ENCODE measurements at regions not wholly inside any gene's neighbourhood (a gene's known extent, or its start where the extent isn't known, plus 50 kb on each side); places are given as distances from the start of the nearest gene placed in this dataset.
A peak's percentile ranks its signal among the peaks of the same experiment; 100 is the strongest.

DNA sequence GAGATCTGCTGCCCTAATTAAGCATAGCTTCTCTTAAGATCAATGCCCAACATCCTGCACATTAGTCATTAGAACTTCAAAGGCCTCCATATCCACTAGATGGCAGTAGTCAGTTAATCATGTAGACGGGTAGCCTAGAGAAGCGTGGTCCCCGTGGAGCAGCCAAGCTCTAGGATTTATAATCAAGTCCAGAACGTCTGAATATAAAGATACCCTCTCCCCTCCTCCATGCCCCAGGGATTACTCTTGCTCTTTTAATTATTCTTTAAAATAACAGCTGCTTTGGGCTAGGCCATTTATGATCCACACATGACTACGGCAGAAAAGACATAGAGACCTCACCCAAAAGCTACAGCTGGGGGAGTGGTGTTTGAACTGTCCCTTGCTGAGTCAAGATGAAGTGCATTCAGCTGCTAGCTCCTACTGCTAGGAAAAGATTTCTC is 327.6 kb upstream of the PLET1 start:
- DNase-seq (ENCODE audit: low read depth), result peak; percentile 85

DNA sequence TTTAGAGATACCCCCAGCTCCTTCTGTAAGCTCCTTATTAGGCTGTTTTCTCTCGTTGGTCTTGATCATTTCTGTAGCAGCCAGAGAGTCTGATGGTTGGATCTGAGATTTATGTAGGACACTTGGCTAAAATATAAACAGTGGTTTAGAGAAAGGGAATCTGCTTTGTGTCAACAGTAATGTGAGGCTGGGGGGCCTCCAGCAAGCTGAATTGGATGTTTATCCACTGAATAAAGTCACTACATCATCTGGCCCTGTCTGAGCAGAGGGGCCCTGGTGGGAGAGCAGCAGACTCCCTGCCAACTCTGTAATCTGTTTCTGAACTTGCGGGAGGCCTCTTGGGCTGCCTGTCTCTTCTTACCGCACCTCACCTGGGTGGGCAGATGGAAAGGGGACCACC is 328.5 kb upstream of the PLET1 start:
- DNase-seq (ENCODE audit: low read depth), result no peak

DNA sequence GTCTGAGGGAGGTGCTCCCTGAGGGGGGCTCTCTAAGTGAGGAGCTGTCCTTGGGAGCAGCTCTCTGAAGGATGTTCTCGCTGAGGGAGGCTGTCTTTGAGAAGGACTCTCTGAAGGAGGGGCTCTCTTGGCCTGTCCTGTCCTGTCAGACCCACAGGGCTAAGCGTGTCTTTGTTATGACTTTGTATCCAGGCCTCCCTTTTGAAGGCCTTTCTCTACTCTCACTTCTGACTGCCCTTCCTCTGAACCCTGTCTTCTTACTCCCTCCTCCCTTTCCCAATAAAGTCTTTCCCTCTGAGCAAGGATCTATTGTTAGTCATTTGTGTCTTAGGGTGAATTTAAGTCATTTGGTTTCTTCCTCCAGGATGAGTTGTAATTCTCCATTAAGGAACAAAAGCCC is 330.1 kb upstream of the PLET1 start:
- DNase-seq (ENCODE audit: low read depth), result no peak

DNA sequence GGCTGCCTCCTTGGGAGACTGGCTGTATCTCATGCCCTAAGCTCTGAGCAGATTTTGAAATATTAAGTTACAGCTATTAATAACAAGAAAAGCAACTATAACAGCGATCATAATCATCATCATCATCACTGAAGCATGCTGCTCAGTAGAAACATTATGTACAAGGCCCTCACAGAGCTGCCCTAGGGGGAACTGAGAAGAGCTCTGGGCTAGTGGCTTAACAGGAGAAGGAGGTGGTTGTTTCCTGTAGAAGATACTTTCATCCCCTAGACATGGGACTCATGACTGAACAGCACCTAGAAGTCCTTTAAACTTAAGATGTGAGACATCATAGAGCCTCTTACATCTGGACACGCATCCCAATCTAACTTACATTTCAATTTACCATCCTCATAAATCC is 332.8 kb upstream of the PLET1 start:
- DNase-seq (ENCODE audit: low read depth), result no peak

DNA sequence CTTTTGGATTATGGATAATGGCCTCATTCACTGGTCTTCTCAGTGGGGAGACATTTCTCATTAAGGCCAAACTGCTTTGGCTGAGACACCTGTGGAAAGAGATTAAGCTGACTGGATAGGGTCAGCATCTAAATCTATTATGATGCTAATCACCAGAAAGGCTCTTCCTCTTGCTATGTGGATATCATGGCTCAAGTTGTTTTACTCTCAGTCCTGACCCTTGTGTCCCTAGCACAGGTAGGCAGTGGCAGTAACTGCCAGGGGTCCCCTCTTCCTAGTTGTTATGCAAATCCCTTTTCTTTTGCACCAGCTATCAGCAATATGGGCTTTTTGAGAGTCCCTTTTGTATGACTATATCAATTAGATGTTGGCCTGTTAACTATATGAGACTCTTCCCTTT is 335.7 kb upstream of the PLET1 start:
- DNase-seq (ENCODE audit: low read depth), result no peak

DNA sequence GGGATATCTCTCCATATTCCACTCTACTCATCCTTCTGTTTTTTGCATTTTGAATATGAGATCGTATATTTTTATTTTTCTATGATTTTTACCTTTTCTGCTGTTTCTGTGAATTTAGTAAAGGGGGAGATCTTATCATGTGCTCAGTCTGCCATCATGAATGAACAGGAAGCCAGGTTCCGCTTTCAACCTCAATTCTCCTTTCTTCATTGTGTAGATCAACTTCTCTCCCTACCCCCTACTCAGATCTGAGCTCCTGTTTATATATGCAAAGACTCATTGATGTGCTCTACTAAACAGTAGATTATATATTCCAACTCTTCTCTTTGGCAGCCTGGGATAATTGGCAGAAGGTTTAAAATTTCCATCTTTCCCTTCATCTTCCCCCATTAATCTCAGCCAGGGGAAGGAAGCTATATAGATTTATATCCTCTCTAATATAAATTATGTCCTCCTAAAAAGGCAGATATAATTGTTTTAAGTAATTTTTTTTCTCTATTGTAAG is 336.7 kb upstream of the PLET1 start:
- no peak for DNase-seq (ENCODE audit: low read depth)

DNA sequence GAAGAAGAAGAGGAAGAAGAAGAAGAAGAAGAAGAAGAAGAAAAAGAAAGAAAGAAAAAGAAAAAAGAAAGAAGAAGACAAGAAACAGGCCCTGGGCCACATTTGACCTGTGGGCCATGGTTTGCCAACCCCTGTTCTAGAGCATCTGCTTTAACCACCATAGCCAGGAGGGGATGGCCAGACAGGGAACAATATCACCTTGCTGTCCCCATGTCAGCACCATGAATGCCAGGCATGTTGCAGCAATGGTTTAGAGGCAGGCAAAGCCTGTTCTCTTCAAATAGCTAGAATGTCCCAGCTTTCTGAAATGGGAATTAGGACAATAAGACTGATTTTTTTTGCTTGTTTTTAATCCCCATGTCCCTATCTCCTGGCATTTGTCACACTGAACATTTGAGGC is 338.6 kb upstream of the PLET1 start:
- DNase-seq (ENCODE audit: low read depth), result no peak

DNA sequence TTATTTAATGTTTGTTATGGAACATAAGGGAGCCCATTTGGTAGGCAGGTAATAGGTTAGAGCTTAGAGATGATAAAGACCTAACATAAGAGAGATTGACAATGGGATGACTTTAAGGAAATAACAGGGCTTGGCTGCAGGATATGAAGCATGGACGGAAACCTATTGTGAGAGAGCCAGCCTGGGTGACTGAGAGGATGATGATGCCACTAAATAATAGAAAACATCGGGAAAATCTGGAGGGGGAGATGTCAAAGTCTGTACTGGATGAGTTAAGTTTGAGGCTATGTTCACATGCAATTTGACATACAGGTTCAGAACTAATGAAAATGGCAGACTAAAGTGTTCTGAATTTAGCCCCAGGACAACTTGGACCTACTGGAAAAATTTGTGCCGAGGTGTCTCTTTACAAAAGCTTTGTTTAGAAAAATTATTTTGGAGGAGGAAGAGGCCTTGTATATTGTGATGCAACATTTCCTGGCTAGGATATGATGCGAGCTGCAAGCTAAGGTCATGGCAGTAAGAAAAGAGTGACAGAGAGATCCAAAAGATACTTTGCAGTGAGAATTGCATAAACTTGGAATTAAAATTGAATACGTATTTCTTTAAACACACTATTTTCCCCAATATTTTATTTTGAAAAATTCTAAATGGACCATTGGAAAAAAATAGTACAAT is 339.3 kb upstream of the PLET1 start:
- DNase-seq (ENCODE audit: low read depth), result no peak

DNA sequence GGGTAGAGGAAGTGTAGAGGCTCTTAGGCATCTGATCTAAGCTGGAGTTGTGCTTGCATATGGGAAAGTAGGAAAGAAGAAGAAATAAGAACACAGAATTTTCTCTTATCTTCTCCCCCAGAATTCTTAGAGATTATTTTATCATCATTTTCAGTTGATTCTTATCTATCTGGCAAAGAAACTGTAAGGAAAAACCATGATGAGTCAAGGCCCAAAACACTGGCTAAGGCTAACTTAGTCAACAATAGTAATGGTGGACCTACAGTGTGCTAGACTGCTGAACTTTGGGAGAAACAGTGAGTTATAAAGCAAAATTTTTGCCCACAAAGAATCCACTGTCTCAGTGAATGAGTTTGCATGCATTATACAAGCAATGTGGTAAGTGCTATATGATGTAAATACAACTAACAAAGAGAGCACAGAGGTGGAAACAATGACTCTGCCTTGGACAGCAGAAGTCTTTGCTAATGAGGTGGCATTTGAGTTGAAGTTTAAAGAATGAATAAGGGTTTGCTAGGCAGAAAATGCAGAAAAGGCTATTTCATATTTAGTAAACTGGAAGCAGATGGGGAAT is 344.5 kb upstream of the PLET1 start:
- no peak for DNase-seq (ENCODE audit: low read depth)

DNA sequence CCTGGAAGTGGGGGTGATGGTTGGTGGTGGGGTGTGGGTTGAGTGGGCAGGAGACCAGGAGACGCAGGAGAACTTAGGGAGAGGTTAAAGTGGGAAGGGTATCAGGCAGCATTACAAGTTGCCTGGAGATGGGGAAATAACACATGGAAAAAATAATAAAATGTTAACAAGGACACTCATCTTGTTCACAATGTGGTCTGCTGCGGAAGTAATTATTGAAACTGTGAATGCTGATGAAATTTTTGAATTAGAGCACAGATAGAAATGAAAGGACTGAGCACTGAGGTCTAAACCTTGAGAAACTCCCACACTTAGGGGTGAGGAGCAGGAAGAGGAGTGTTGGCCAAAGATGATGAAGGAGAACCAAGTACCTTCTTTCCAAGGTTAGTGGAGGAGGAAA is 346.0 kb upstream of the PLET1 start:
- no peak for DNase-seq (ENCODE audit: low read depth)

DNA sequence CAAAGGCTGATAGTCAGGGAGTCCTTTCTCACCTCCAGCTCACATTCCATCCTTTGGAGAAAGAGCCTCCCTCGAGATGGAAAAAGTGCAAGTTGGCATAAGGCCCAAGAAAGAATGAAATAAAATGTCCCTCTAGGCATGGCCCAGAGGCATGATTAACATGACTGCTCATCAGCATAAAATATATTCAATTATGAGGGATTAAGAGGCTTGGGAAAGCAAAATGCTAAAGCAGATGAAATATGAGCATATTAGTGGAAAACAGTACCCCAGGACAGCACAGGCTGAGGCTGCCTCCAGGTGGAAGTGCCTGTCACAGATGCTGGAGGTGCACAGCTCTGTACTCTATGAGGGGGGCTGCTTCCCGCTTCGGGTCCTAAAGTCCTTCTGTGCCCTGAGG is 347.8 kb upstream of the PLET1 start:
- no peak for DNase-seq (ENCODE audit: low read depth)

DNA sequence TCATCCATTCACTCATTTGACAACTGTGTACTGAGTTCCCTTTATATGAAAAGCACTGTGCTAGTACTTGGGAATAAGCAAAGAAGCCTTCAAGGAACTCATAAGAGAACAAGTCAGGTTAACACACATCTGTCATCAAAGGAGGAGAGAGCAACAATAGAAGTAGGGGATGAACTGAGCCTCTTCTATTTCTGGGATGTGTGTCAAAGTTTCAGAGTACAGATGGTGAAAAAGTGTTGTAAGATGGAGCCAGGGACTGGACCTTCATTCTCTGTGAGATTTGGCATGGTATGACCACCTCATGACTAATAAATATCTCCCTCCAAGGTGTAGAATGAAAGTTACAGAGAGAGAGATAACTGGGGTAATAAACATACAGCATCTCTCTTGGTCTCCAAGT is 349.8 kb upstream of the PLET1 start:
- no peak for DNase-seq (ENCODE audit: low read depth)

DNA sequence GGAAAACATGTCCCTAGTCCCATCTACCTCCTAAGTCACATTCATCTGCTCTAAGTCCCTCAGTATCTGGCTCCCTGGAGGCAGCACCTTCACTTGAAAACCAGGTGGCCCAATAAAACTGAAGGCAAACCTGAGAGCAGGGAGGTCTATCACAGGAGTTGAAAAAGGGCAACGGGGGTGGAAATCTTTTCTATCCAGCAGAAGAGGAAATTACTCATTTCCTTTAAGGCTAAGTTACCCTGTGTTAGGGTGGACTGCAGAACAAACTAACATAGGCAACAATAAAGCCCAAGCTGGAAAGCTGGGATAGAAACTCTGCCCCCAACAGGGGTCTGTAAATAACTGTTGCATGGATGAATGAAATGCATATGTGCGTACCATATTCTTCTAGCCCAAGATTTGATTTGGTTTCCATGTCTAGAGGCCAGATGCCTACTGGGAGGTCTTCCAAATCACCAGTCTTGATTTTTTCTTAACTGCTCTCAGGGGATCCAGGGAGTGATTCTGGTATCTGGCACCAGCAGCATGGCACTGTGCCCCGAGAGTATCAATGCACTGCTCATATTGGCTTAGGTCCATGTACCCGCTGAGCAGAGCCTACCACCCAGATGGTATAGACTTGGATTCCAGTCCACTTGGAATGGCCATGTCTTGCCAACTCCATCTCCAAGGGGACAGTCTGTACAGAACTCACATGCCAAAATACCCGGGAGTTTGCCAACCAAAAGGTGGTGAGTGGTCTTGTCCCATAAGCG is 350.0 kb upstream of the NCAM1 start:
- DNase-seq (ENCODE audit: low read depth), result no peak

DNA sequence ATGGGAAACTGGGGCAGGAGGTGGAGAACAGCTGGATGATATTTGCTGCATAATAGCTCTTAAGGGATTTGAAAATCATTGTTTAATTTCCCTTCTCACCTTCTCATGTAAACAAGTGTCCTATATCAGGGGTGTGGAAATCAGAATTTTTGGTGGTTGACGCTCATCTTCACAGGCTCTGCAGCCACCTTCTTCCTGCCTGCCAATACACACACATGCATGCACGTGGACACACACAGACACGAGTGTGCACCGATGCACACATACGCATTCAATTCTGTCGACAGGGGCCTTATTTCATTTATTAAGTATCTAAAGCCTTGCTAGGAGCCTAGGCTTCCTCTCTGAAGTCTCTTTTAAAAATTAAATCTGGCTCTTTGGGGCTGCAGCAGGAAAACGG is 349.4 kb upstream of the NCAM1 start:
- no peak for DNase-seq (ENCODE audit: low read depth)

DNA sequence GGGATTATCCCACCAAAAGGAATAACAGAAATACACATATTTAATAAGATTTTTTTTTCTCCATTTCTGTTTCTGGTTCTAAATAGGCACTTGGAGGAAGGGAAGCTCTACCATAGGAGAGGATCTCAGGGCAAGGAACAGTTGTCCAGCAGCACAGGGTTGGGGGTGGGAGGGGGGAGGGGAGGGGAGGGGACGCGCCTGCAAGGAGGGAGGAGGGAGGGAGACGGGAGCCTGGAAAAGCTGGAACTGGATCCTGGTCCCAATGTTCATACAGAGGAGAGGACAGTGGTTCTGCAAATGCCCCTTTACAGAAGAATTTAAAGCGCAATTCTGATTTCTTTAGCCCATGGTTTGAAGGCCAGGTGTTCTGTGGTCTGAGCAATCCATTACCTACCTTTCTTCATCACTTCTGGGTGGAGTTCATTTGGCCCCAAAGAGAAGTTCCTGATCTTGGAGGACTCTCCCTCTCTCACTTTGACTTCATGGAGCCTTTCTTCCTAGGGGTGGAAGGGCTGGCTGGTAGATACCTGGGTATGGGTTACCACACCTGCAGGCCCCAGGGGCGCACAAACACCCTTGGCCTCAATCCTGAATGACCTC is 348.9 kb upstream of the NCAM1 start:
- no peak for DNase-seq (ENCODE audit: low read depth)

DNA sequence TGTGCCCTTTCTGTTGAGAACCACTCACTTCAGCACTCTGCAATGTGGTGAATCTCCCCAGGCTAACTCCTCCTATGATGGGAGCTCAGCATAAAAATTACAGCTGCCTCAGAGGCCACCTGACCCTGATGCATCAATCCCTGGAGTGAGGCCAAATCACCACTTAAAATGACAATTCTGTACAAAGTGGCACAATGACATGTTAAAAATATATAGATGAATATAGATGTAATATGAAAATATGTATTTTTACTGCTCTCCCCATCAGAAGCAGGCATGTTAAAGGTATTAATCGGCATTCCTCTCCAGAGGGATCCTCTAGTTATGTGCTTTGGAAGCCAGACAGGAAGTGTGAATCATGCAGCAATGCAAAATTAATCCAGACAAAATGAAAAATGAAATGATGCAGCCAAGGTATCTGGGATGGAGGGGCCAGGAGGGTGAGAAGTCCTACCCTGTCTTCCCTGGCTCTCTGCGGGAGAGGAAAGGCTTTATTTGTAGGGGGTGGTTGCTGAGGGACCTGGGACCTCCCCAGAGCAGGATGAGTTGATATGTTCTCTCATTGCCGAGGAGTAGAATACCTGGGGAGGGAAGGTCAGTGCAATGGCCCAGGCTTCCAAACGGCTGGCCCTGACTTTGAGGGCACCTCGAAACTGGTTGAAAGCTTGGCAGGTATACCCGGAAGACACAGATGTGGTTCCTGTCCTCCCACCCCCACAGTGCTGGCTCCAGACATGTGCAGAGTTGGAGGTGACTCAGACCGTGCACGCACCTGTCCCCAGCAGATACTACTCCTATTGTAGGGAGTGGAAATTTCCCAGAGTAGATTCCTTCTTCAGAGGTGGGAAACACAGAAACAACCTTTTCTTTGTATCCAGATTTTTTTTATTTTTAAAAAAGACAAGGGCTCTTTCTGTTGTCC is 347.9 kb upstream of the NCAM1 start:
- DNase-seq (ENCODE audit: low read depth), result no peak

DNA sequence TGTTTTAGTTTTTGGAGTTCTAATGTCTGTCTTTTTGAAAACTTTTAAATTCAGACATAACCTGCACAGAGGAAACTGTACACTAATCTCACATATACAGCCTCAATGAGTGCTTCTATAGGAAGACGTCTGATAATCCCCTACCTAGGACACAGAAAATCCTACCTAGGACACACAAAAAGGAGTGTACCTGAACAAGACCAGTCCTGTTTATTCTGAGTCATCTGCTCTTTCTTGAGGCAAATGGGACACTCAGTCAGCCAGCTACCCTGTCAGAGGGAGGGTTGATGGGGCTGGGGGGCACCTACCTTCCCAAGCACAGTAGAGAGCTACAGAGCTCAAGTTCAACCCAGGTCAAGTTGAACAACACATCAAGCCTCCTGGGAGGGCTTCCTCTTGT is 346.6 kb upstream of the NCAM1 start:
- DNase-seq (ENCODE audit: low read depth), result no peak

DNA sequence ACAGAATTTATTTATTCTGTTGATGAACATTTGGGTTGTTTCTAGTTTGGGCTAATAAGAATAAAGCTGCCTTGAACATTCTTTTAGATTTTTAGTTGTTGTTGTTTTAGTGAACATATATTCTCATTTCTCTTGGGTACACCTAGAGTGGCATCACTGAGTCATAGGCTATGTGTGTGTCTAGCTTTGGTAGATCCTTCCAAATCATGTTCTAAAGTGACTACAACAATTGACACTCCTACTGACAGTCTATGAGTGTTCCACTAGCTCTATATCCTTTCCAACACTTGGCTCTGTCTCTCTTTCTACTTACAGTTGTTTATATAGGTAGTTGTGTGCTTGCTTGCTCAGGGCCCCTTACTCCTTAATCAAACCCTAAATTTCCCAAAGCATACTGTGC is 346.0 kb upstream of the NCAM1 start:
- DNase-seq (ENCODE audit: low read depth), result no peak

DNA sequence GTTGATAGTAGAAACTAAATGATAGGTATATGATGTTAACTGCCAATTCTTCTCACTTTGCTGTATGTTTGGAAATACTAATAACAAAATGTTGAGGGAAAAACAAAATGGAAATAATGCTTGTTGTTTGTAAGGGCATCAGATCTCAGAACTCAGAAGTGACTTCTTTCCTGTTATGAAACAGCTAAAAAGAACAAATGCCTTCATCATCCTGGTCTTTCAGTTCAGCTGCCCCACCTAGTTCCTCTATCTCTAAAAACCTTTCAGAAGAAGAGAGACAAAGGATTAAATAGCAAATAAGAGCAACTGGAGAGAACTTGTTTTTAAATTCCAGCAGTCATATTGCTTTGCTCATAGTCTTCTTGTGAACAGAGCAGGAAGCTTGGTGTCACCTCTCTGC is 345.3 kb upstream of the NCAM1 start:
- no peak for DNase-seq (ENCODE audit: low read depth)

DNA sequence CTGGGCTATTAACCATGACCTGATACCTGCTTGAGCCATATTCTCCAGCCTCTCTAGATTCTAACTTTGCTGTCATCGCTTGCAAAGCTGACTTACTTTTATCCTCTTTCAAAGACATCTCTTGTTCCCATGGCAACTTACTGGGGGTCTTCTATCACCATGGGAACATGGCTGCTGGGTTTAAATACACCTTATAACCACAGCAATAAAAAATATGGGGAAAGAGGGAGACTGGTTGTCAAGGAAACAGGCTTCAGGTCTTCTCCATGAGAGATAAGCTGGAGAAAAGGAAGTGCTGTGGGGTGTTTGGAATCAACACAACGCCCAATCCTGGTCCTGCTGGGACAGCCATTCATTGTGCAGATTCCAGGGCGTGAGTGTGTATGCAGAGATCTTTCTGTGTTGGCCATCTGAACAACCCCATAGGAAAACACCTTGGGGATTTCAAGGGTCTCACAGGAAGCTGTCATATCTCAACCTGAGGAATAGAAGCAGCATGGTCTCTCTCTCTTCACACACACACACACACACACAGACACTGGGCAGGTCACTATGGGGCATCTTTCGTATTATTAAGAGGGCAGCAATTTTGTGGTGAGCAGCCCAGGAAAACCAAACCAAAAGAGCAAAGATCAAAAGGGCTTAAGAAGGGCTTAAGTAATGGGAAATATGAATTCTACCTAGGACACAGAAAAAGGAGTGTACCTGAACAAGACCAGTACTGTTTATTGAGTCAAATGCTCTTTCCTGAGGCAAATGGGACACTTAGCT is 344.7 kb upstream of the NCAM1 start:
- DNase-seq (ENCODE audit: low read depth), result no peak

DNA sequence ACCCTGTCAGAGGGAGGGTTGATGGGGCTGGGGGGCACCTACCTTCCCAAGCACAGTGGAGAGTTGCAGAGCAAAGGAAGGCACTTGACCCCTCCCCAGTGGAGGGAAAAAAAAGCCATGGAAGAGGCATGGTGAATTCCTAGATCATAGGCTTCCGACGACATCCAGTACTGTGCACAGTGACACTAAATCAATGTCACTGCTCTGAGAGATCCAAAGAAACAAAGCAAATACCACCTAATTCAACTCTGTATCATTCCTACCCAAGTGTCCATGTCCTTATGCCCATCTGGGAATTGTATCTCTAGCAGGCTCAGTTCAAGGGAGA is 344.2 kb upstream of the NCAM1 start:
- DNase-seq (ENCODE audit: low read depth), result no peak

Data from fibroblast of the conjunctiva (primary cell).